IMR-90 (cell line): ENCODE measurements at regions not wholly inside any gene's neighbourhood (a gene's known extent, or its start where the extent isn't known, plus 50 kb on each side); places are given as distances from the start of the nearest gene placed in this dataset.
A peak's percentile ranks its signal among the peaks of the same experiment; 100 is the strongest.

ENCODE experiments used
- ATAC-seq: fragments of 200-7000 bp; cut with Tn5 transposase; 2 replicates; pipeline ENCODE4 v1.9.1; 2020; ENCODE audit warnings: low read depth, mild to moderate bottlenecking, moderate library complexity
- BruUV-seq: library from RNA; stranded (reverse); fragments of 400-500 nt; replicated peaks from 2 replicates; lab custom pipeline; 2021; lab: Mats Ljungman, UMichigan
- CTCF ChIA-PET: fragments of 300-600 bp; formaldehyde crosslinking; extraction: SDS; loops from one replicate; lab custom pipeline; 2021; ENCODE audit warnings: antibody characterized with exemption; lab: Yijun Ruan, JAX
- POLR2A ChIA-PET: fragments of 300-600 bp; sonication (Branson Sonifier 250); formaldehyde crosslinking; loops from one replicate; lab custom pipeline; 2022; ENCODE audit warnings: antibody characterized with exemption; ENCODE audit not compliant: unreplicated experiment; lab: Charles Lee
- DNase-seq: peaks from one replicate; pipeline ENCODE4 v3.0.0; 2013
- H2AFZ ChIP-seq: replicated peaks from 2 replicates; pipeline ENCODE3; 2013; ENCODE audit warnings: low read length, mild to moderate bottlenecking; ENCODE audit not compliant: poor library complexity
- H2AK5ac ChIP-seq: 2 replicates; pipeline ENCODE4 v1.6.1; 2013; ENCODE audit warnings: low read depth, low read length, inconsistent platforms
- H2AK9ac ChIP-seq: replicated peaks from 2 replicates; pipeline ENCODE3; 2013; ENCODE audit warnings: mild to moderate bottlenecking, low read depth, low read length, moderate library complexity; ENCODE audit not compliant: poor library complexity
- H2BK120ac ChIP-seq: 2 replicates; pipeline ENCODE4 v1.6.1; 2013; ENCODE audit warnings: low read depth, low read length, inconsistent platforms
- H2BK15ac ChIP-seq: 3 replicates; pipeline ENCODE4 v1.6.1; 2013; ENCODE audit warnings: low read depth, low read length, inconsistent platforms
- H2BK20ac ChIP-seq: 2 replicates; pipeline ENCODE4 v1.6.1; 2013; ENCODE audit warnings: low read depth, mild to moderate bottlenecking, inconsistent platforms, low read length, moderate library complexity
- H2BK5ac ChIP-seq: 2 replicates; pipeline ENCODE4 v1.6.1; 2013; ENCODE audit warnings: mild to moderate bottlenecking, low read depth, low read length, inconsistent platforms; ENCODE audit not compliant: poor library complexity, severe bottlenecking
- H3K14ac ChIP-seq: replicated peaks from 2 replicates; pipeline ENCODE4 v1.6.1; 2013; ENCODE audit warnings: low read depth, low read length, inconsistent platforms
- H3K18ac ChIP-seq: 2 replicates; pipeline ENCODE4 v1.6.1; 2013; ENCODE audit warnings: low read depth, low read length, control low read depth
- H3K23ac ChIP-seq: 2 replicates; pipeline ENCODE4 v1.6.1; 2013; ENCODE audit warnings: low read depth, low read length, inconsistent platforms
- H3K27ac ChIP-seq: 2 replicates; pipeline ENCODE4 v1.5.1; 2013; ENCODE audit warnings: mild to moderate bottlenecking, control low read depth, low read length; ENCODE audit not compliant: insufficient read depth
- H3K27me3 ChIP-seq: 2 replicates; pipeline ENCODE4 v1.6.1; 2013; ENCODE audit warnings: low read length; ENCODE audit not compliant: control insufficient read depth, insufficient read depth
- H3K36me3 ChIP-seq: 2 replicates; pipeline ENCODE4 v1.6.1; 2013; ENCODE audit warnings: low read length, mixed read lengths; ENCODE audit not compliant: control insufficient read depth, insufficient read depth
- H3K4ac ChIP-seq: 2 replicates; pipeline ENCODE4 v1.6.1; 2013; ENCODE audit warnings: low read depth, low read length, inconsistent platforms
- H3K4me1 ChIP-seq: 2 replicates; pipeline ENCODE4 v1.6.1; 2013; ENCODE audit warnings: low read length, mixed read lengths; ENCODE audit not compliant: control insufficient read depth, insufficient read depth
- H3K4me2 ChIP-seq: 2 replicates; pipeline ENCODE4 v1.6.1; 2013; ENCODE audit warnings: low read depth, mild to moderate bottlenecking, control low read depth, low read length, moderate library complexity
- H3K4me3 ChIP-seq: 2 replicates; pipeline ENCODE4 v1.5.1; 2013; ENCODE audit warnings: low read depth, mild to moderate bottlenecking, control low read depth, low read length, moderate library complexity; ENCODE audit not compliant: insufficient read depth
- H3K56ac ChIP-seq: 2 replicates; pipeline ENCODE4 v1.6.1; 2013; ENCODE audit warnings: low read length, inconsistent platforms; ENCODE audit not compliant: insufficient read depth; ENCODE audit errors: extremely low read depth
- H3K79me1 ChIP-seq, 2 experiments: 2 replicates each; pipeline ENCODE4 v1.6.1; 2013; ENCODE audit warnings: low read length in 2 of 2, inconsistent platforms in 1 of 2, low read depth in 1 of 2
- H3K9ac ChIP-seq: 2 replicates; pipeline ENCODE4 v1.6.1; 2013; ENCODE audit warnings: low read depth, low read length, control low read depth
- H3K9me1 ChIP-seq: 2 replicates; pipeline ENCODE4 v1.6.1; 2013; ENCODE audit warnings: low read length, inconsistent platforms; ENCODE audit not compliant: insufficient read depth
- H3K9me3 ChIP-seq: 2 replicates; pipeline ENCODE4 v1.6.1; 2013; ENCODE audit warnings: low read length; ENCODE audit not compliant: control insufficient read depth, insufficient read depth
- H4K20me1 ChIP-seq: 2 replicates; pipeline ENCODE4 v1.6.1; 2013; ENCODE audit warnings: low read length, inconsistent platforms; ENCODE audit not compliant: insufficient read depth
- H4K5ac ChIP-seq: 2 replicates; pipeline ENCODE4 v1.6.1; 2013; ENCODE audit warnings: mild to moderate bottlenecking, low read depth, low read length, control low read depth
- H4K8ac ChIP-seq, 2 experiments: 2 replicates each; pipeline ENCODE4 v1.6.1; 2013; ENCODE audit warnings: low read depth in 2 of 2, low read length in 2 of 2, control low read depth in 1 of 2, inconsistent platforms in 1 of 2
- H4K91ac ChIP-seq: 2 replicates; pipeline ENCODE4 v1.6.1; 2013; ENCODE audit warnings: low read depth, low read length, inconsistent platforms; ENCODE audit not compliant: insufficient read depth
- FOS ChIP-seq: fragments of 150-350 bp; IDR thresholded peaks from 2 replicates; pipeline ENCODE4 v1.6.1; 2016; ENCODE audit warnings: low read depth, low read length
- WGBS, 2 experiments: methylation state at CpG; one replicate each; pipeline versions ENCODE4 v1.1.5 to v1.1.7; 2013; ENCODE audit warnings: missing lambda C conversion rate in 2 of 2; ENCODE audit not compliant: insufficient read length in 1 of 2; ENCODE audit errors: extremely low coverage in 2 of 2; 5-methylcytosine and 5-hydroxymethylcytosine counted together
- dilution Hi-C: fragments of 300-500 bp; cut with HindIII; formaldehyde crosslinking; loops from one replicate; pipeline ENCODE4 v1.14.3; 2018; ENCODE audit warnings: low sequenced_read_pairs; ENCODE audit not compliant: unreplicated experiment
- in situ Hi-C: fragments of 300-500 bp; cut with MboI; formaldehyde crosslinking; loops from 3 replicates; pipeline ENCODE4 v1.14.3; 2019; ENCODE audit warnings: low sequenced_read_pairs, inconsistent platforms, mixed read lengths
- intact Hi-C: fragments of 100-400 bp; cut with micrococcal nuclease; formaldehyde crosslinking; loops from 2 replicates; pipeline ENCODE4 v1.10.0; 2022

DNA sequence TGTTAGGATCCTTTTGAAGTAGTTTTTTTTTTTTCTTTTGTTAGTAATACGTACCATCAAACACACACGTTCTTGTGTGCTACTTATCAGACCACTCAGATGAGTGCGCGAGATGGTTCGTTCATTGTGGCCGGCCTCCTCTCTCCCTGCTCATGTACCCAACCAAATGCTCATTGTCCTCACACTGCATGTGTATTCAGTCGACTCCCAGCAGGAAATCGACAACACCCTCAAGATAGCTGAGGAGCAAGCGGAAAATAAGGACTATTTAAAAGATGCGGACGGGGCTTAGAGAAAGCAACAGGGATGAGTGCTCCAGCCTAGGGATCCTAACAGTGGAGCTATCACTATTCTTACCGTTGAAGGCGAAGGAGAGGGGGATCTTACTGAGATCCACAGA, 72.9 kb upstream of the GUCY1A1 start:
- no peak overlapping the region for H3K4me2 ChIP-seq
- H3K9ac ChIP-seq, result no peak overlapping the region
- DNase-seq (no peak), ATAC-seq (no peak)
- H2BK120ac ChIP-seq, result no peak overlapping the region
- H3K36me3 ChIP-seq, result no peaks in the 10 kb centered on the region
- H3K23ac ChIP-seq, result no peak overlapping the region
- H2BK15ac ChIP-seq, result no peak overlapping the region
- dilution Hi-C loops (no loop called here), intact Hi-C loops (no loop called here), in situ Hi-C loops (no loop called here)
- H2BK20ac ChIP-seq, result no peak overlapping the region
- H3K18ac ChIP-seq, result no peak overlapping the region; the same call in 1 of the 2 replicates
- no peak overlapping the region for H3K56ac ChIP-seq
- no peak overlapping the region for H2AFZ ChIP-seq
- H2AK9ac ChIP-seq, result no peak overlapping the region
- no peak overlapping the region for H3K4me3 ChIP-seq
- 0 out of 2 replicates have a peak overlapping the region, but pooled peaks have one; percentile 34 for H4K91ac ChIP-seq
- 0 out of 2 replicates have a peak, but pooled peaks cover 2% of the 10 kb centered on the region for H3K27me3 ChIP-seq
- H3K14ac ChIP-seq, result no peak overlapping the region
- no peaks in the 10 kb centered on the region for H3K79me1 ChIP-seq
- ChIA-PET POLR2A (no interaction called here), CTCF (no interaction called here)
- WGBS, 2 experiments, result 88% methylated on average over 8 of the region's 13 CpGs; no CpG with 5 or more reads in 1 of the 2 experiments
- H2AK5ac ChIP-seq, result 0 out of 2 replicates have a peak overlapping the region, but pooled peaks have one; percentile 15
- no peak overlapping the region for H4K8ac ChIP-seq
- no peak for TF ChIP-seq FOS
- H4K20me1 ChIP-seq, result no peaks in the 10 kb centered on the region
- no peak overlapping the region for H3K27ac ChIP-seq
- no peaks in the 10 kb centered on the region; the same call in 1 of the 2 replicates for H3K9me3 ChIP-seq
- H4K5ac ChIP-seq, result no peak overlapping the region
- H3K9me1 ChIP-seq, result no peaks in the 10 kb centered on the region
- H2BK5ac ChIP-seq, result no peak overlapping the region
- no peak overlapping the region for H3K4ac ChIP-seq
- BruUV-seq, result no TSS peak
- peaks cover 4% of the 10 kb centered on the region; the same call in 1 of the 2 replicates for H3K4me1 ChIP-seq
